ENCODE measurements at regions not wholly inside any gene's neighbourhood (a gene's known extent, or its start where the extent isn't known, plus 50 kb on each side); places are given as distances from the start of the nearest gene placed in this dataset.

DNA sequence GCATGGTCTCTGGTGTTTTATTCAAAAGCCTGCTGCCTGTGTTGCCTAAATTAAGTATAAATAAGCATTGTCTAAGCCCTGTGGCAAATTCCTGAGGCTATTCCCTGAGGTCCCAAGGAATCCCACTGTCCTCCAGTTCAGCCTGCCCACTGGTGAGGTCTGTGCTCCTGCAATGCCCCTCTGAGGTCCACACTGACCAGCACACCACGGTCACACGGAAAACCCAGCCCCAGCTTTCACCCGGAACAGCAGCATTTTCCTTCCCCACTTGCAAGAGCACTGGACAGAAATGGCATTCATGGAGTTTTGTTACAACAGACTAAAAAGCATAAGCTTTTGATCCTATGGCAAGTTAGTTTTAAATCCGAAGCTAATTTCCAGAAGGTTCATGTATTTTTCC lies 234.0 kb downstream of the KLF13 start:
- TF ChIP-seq, protein P1, sequence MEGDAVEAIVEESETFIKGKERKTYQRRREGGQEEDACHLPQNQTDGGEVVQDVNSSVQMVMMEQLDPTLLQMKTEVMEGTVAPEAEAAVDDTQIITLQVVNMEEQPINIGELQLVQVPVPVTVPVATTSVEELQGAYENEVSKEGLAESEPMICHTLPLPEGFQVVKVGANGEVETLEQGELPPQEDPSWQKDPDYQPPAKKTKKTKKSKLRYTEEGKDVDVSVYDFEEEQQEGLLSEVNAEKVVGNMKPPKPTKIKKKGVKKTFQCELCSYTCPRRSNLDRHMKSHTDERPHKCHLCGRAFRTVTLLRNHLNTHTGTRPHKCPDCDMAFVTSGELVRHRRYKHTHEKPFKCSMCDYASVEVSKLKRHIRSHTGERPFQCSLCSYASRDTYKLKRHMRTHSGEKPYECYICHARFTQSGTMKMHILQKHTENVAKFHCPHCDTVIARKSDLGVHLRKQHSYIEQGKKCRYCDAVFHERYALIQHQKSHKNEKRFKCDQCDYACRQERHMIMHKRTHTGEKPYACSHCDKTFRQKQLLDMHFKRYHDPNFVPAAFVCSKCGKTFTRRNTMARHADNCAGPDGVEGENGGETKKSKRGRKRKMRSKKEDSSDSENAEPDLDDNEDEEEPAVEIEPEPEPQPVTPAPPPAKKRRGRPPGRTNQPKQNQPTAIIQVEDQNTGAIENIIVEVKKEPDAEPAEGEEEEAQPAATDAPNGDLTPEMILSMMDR (IDR thresholded peaks at IDR 0.05; ENCODE audit: poor library complexity) = no peak
- TF ChIP-seq EZH2 (IDR thresholded peaks at IDR 0.05; ENCODE audit: borderline replicate concordance) (no peak), EZH2phosphoT487 (IDR thresholded peaks at IDR 0.05; ENCODE audit: low read depth, severe bottlenecking, unreplicated experiment) (no peak)

Data from hepatocyte (in vitro differentiated cells).